WTC11 (cell line): ENCODE measurements at regions not wholly inside any gene's neighbourhood (a gene's known extent, or its start where the extent isn't known, plus 50 kb on each side); places are given as distances from the start of the nearest gene placed in this dataset.

ENCODE experiments used
- ATAC-seq: fragments of 200-7000 bp; cut with Tn5 transposase; 2 replicates; pipeline ENCODE4 v1.10.0; 2021; ENCODE audit warnings: mild to moderate bottlenecking, moderate library complexity
- CTCF ChIA-PET: fragments of 300-600 bp; sonication (Branson Sonifier 250); formaldehyde crosslinking; loops from one replicate; lab custom pipeline; 2021; ENCODE audit warnings: antibody characterized with exemption; lab: Charles Lee
- POLR2A ChIA-PET: fragments of 350-600 bp; sonication (Branson Sonifier 250); formaldehyde crosslinking; loops from one replicate; lab custom pipeline; 2021; ENCODE audit warnings: antibody characterized with exemption; lab: Charles Lee
- DNase-seq: peaks from one replicate; pipeline ENCODE4 v3.0.0; 2021; ENCODE audit warnings: low spot score
- H3K27ac Mint-ChIP-seq: 2 replicates; pipeline ENCODE4 v1.8.0; 2021; ENCODE audit warnings: mixed read lengths
- H3K27me3 Mint-ChIP-seq: 2 replicates; pipeline ENCODE4 v1.8.0; 2021; ENCODE audit warnings: low read depth, mild to moderate bottlenecking, moderate library complexity, mixed read lengths
- H3K36me3 Mint-ChIP-seq: 2 replicates; pipeline ENCODE4 v1.8.0; 2021; ENCODE audit warnings: mixed read lengths
- H3K4me1 Mint-ChIP-seq: 2 replicates; pipeline ENCODE4 v1.8.0; 2022; ENCODE audit warnings: mixed read lengths
- H3K4me3 Mint-ChIP-seq: 2 replicates; pipeline ENCODE4 v1.8.0; 2021; ENCODE audit warnings: mild to moderate bottlenecking, moderate library complexity, mixed read lengths
- H3K9me3 Mint-ChIP-seq: 2 replicates; pipeline ENCODE4 v1.8.0; 2021; ENCODE audit warnings: mixed read lengths
- ESRRA ChIP-seq: sonication (generic); formaldehyde crosslinking; IDR thresholded peaks from 2 replicates; pipeline ENCODE4 v1.8.1; 2022; ENCODE audit warnings: mild to moderate bottlenecking, missing genetic modification reagents, borderline replicate concordance
- GABPB1 ChIP-seq: sonication (generic); formaldehyde crosslinking; IDR thresholded peaks from 2 replicates; pipeline ENCODE4 v1.8.1; 2023; ENCODE audit warnings: mild to moderate bottlenecking, missing genetic modification reagents
- JUN ChIP-seq: sonication (generic); formaldehyde crosslinking; IDR thresholded peaks from 2 replicates; pipeline ENCODE4 v1.8.0; 2023; ENCODE audit warnings: mild to moderate bottlenecking, missing genetic modification reagents
- MXD4 ChIP-seq: fragments of 250-450 bp; sonication (Bioruptor Pico); IDR thresholded peaks from 2 replicates; pipeline ENCODE4 v1.8.0; 2021; ENCODE audit warnings: mild to moderate bottlenecking, moderate library complexity, borderline replicate concordance
- RELA ChIP-seq: sonication (generic); formaldehyde crosslinking; IDR thresholded peaks from 2 replicates; pipeline ENCODE4 v1.8.1; 2022; ENCODE audit warnings: missing genetic modification reagents, mild to moderate bottlenecking, borderline replicate concordance
- TCF7 ChIP-seq: sonication (generic); formaldehyde crosslinking; IDR thresholded peaks from 2 replicates; pipeline ENCODE4 v1.8.0; 2022; ENCODE audit warnings: mild to moderate bottlenecking, low read depth, missing genetic modification reagents, moderate library complexity
- TEAD4 ChIP-seq: sonication (generic); formaldehyde crosslinking; IDR thresholded peaks from 2 replicates; pipeline ENCODE4 v1.8.0; 2022; ENCODE audit warnings: mild to moderate bottlenecking, missing genetic modification reagents
- TF ChIP-seq, protein P1 (sequence below): sonication (generic); formaldehyde crosslinking; IDR thresholded peaks from 2 replicates; pipeline ENCODE4 v1.8.1; 2022; ENCODE audit warnings: low read depth, missing genetic modification reagents, borderline replicate concordance
- TF ChIP-seq, protein P2 (sequence below): fragments of 250-450 bp; sonication (Bioruptor Pico); IDR thresholded peaks from 2 replicates; pipeline ENCODE4 v1.9.0; 2021; ENCODE audit warnings: mild to moderate bottlenecking, borderline replicate concordance
- TF ChIP-seq, protein P3 (sequence below): fragments of 250-450 bp; sonication (Bioruptor Pico); IDR thresholded peaks from 2 replicates; pipeline ENCODE4 v1.8.0; 2021; ENCODE audit warnings: mild to moderate bottlenecking
- TF ChIP-seq, protein P4 (sequence below): fragments of 250-450 bp; sonication (Bioruptor Pico); IDR thresholded peaks from 2 replicates; pipeline ENCODE4 v1.9.0; 2021; ENCODE audit warnings: mild to moderate bottlenecking
- TF ChIP-seq, protein P5 (sequence below): sonication (generic); formaldehyde crosslinking; IDR thresholded peaks from 2 replicates; pipeline ENCODE4 v1.8.1; 2023; ENCODE audit warnings: mild to moderate bottlenecking, missing genetic modification reagents, borderline replicate concordance
- TF ChIP-seq, protein P6 (sequence below): sonication (generic); formaldehyde crosslinking; IDR thresholded peaks from 2 replicates; pipeline ENCODE4 v1.8.1; 2023; ENCODE audit warnings: mild to moderate bottlenecking, missing genetic modification reagents

DNA sequence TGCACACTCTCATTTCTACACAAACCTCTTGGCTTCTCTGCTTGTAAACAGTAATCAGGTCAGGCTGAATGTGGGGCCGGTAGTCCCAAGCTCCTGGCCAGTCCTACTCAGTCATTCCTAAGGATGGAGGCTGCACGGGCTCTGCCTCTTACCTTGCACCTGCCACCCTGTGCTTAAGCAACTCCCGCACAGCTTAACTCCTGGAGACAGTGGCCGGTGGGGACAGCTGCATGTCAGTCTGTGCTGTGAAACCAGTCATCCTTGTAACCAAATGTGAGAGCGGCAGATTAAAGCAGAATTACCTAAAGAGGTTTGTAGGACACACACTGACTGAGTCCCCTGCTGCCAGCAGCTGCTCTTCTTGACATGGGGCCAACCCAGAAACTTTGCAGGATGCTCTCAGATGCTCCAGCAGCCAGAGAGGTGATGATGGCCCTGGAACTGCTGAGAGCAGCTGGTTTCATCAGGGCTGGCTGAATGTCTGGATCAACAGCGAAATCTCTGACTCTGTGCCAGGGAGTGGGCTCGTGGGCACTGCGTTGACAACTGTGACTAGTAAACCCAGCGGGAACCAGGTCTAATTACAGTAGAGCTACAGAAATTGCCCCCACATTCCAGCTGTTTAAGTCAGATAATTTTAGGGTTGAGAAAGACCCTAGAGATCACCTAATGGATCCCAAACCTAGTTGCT lies 123.7 kb downstream of the ANAPC4 start (continued):
- TF ChIP-seq, protein P1, sequence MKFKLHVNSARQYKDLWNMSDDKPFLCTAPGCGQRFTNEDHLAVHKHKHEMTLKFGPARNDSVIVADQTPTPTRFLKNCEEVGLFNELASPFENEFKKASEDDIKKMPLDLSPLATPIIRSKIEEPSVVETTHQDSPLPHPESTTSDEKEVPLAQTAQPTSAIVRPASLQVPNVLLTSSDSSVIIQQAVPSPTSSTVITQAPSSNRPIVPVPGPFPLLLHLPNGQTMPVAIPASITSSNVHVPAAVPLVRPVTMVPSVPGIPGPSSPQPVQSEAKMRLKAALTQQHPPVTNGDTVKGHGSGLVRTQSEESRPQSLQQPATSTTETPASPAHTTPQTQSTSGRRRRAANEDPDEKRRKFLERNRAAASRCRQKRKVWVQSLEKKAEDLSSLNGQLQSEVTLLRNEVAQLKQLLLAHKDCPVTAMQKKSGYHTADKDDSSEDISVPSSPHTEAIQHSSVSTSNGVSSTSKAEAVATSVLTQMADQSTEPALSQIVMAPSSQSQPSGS, result no peak
- TF ChIP-seq, protein P2, sequence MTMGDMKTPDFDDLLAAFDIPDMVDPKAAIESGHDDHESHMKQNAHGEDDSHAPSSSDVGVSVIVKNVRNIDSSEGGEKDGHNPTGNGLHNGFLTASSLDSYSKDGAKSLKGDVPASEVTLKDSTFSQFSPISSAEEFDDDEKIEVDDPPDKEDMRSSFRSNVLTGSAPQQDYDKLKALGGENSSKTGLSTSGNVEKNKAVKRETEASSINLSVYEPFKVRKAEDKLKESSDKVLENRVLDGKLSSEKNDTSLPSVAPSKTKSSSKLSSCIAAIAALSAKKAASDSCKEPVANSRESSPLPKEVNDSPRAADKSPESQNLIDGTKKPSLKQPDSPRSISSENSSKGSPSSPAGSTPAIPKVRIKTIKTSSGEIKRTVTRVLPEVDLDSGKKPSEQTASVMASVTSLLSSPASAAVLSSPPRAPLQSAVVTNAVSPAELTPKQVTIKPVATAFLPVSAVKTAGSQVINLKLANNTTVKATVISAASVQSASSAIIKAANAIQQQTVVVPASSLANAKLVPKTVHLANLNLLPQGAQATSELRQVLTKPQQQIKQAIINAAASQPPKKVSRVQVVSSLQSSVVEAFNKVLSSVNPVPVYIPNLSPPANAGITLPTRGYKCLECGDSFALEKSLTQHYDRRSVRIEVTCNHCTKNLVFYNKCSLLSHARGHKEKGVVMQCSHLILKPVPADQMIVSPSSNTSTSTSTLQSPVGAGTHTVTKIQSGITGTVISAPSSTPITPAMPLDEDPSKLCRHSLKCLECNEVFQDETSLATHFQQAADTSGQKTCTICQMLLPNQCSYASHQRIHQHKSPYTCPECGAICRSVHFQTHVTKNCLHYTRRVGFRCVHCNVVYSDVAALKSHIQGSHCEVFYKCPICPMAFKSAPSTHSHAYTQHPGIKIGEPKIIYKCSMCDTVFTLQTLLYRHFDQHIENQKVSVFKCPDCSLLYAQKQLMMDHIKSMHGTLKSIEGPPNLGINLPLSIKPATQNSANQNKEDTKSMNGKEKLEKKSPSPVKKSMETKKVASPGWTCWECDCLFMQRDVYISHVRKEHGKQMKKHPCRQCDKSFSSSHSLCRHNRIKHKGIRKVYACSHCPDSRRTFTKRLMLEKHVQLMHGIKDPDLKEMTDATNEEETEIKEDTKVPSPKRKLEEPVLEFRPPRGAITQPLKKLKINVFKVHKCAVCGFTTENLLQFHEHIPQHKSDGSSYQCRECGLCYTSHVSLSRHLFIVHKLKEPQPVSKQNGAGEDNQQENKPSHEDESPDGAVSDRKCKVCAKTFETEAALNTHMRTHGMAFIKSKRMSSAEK, result no peak
- TF ChIP-seq ESRRA, result no peak
- TF ChIP-seq, protein P3, sequence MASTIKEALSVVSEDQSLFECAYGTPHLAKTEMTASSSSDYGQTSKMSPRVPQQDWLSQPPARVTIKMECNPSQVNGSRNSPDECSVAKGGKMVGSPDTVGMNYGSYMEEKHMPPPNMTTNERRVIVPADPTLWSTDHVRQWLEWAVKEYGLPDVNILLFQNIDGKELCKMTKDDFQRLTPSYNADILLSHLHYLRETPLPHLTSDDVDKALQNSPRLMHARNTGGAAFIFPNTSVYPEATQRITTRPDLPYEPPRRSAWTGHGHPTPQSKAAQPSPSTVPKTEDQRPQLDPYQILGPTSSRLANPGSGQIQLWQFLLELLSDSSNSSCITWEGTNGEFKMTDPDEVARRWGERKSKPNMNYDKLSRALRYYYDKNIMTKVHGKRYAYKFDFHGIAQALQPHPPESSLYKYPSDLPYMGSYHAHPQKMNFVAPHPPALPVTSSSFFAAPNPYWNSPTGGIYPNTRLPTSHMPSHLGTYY (CRISPR knock-in tag), result no peak
- TF ChIP-seq TEAD4 (CRISPR knock-in tag), result no peak

DNA sequence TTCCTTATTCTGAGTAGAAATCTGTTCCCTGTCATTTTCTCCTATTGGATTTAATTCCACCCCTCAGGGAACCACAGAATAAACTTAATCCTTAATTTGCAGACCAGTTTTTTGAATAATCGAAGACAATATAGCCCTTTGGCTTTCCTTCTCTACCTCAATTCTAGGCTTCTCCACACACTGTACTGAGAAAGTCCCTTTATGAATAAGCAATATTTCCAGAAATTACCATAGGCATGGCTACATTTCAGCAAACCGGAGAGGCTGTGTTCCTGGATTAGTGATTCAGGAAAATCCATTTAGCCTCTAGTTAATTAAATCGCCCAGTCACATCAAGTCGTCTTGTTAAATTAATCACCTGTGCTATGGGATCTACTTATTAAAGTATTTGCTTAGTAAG lies 125.1 kb downstream of the ANAPC4 start:
- ATAC-seq, result no peak
- no peaks in the 10 kb centered on the region for H3K9me3 Mint-ChIP-seq
- TF ChIP-seq, protein P4, sequence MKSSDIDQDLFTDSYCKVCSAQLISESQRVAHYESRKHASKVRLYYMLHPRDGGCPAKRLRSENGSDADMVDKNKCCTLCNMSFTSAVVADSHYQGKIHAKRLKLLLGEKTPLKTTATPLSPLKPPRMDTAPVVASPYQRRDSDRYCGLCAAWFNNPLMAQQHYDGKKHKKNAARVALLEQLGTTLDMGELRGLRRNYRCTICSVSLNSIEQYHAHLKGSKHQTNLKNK, result no peak
- TF ChIP-seq, protein P5, sequence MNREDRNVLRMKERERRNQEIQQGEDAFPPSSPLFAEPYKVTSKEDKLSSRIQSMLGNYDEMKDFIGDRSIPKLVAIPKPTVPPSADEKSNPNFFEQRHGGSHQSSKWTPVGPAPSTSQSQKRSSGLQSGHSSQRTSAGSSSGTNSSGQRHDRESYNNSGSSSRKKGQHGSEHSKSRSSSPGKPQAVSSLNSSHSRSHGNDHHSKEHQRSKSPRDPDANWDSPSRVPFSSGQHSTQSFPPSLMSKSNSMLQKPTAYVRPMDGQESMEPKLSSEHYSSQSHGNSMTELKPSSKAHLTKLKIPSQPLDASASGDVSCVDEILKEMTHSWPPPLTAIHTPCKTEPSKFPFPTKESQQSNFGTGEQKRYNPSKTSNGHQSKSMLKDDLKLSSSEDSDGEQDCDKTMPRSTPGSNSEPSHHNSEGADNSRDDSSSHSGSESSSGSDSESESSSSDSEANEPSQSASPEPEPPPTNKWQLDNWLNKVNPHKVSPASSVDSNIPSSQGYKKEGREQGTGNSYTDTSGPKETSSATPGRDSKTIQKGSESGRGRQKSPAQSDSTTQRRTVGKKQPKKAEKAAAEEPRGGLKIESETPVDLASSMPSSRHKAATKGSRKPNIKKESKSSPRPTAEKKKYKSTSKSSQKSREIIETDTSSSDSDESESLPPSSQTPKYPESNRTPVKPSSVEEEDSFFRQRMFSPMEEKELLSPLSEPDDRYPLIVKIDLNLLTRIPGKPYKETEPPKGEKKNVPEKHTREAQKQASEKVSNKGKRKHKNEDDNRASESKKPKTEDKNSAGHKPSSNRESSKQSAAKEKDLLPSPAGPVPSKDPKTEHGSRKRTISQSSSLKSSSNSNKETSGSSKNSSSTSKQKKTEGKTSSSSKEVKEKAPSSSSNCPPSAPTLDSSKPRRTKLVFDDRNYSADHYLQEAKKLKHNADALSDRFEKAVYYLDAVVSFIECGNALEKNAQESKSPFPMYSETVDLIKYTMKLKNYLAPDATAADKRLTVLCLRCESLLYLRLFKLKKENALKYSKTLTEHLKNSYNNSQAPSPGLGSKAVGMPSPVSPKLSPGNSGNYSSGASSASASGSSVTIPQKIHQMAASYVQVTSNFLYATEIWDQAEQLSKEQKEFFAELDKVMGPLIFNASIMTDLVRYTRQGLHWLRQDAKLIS (CRISPR knock-in tag), result no peak
- TF ChIP-seq JUN, result no peak
- no peak for TF ChIP-seq TCF7 (CRISPR knock-in tag)
- no peak overlapping the region for H3K4me3 Mint-ChIP-seq
- ChIA-PET POLR2A (no interaction called here), CTCF (no interaction called here)
- no peaks in the 10 kb centered on the region for H3K4me1 Mint-ChIP-seq
- H3K27me3 Mint-ChIP-seq, result no peaks in the 10 kb centered on the region
- no peak for DNase-seq
- H3K27ac Mint-ChIP-seq, result no peak overlapping the region
- no peaks in the 10 kb centered on the region for H3K36me3 Mint-ChIP-seq

DNA sequence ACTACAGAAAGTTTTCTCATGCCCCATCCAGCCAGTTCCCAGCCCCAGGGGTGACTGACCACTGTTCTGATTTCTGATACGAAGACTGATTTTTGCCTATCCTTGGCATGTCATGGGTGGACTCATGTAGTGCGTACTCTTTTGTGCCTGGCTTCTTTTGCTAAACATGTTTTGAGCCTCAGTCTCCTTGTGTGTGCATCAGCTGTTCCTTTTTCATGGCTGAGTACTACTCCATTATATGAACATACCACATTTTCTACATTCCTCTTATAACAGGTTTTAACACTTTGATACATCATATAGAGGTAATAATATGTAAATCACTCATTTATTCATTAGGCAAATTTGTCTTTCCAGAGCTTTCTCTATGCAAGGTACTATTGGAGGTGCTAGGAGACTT lies 126.7 kb downstream of the ANAPC4 start:
- no peaks in the 10 kb centered on the region for H3K9me3 Mint-ChIP-seq
- POLR2A ChIA-PET, result no interaction called here
- TF ChIP-seq MXD4 (CRISPR knock-in tag) (no peak), RELA (CRISPR knock-in tag) (no peak), GABPB1 (CRISPR knock-in tag) (no peak)
- TF ChIP-seq, protein P6, sequence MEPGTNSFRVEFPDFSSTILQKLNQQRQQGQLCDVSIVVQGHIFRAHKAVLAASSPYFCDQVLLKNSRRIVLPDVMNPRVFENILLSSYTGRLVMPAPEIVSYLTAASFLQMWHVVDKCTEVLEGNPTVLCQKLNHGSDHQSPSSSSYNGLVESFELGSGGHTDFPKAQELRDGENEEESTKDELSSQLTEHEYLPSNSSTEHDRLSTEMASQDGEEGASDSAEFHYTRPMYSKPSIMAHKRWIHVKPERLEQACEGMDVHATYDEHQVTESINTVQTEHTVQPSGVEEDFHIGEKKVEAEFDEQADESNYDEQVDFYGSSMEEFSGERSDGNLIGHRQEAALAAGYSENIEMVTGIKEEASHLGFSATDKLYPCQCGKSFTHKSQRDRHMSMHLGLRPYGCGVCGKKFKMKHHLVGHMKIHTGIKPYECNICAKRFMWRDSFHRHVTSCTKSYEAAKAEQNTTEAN (CRISPR knock-in tag), result no peak
- H3K36me3 Mint-ChIP-seq, result no peaks in the 10 kb centered on the region
- DNase-seq (no peak), ATAC-seq (no peak)
- CTCF ChIA-PET, result interaction anchor here (0.8 kb wide), 1 partner anchor 264 kb away, joined by 3 read pairs; no protein-coding TSS in a partner anchor
- no peak overlapping the region for H3K4me3 Mint-ChIP-seq
- no peaks in the 10 kb centered on the region for H3K27me3 Mint-ChIP-seq
- H3K4me1 Mint-ChIP-seq, result no peaks in the 10 kb centered on the region
- no peak overlapping the region for H3K27ac Mint-ChIP-seq
